ENCODE measurements at regions not wholly inside any gene's neighbourhood (a gene's known extent, or its start where the extent isn't known, plus 50 kb on each side); places are given as distances from the start of the nearest gene placed in this dataset.

DNA sequence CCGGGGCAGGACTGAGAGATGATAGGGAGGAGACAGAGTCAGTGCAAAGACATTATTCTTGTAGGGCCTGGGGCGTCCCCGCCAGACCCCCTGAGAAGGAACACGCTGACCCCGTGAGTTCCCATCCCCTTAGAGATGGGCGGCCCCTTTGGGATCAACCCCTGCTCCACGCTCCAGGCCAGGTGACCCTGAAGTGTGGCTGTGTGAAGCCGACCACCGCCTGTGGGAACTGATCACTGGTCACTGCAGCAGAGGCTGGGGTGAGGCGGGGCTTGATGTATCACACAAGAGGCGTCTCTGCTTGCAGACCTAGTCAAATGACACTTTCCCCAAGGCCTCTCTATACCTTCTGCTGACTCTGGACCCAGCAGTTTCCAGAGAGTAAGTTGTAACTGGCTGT lies 157.4 kb upstream of the TWIST2 start:
- no peak overlapping the region for H3K27ac ChIP-seq
- 67 to 70% methylated on average over 11 of the region's 11 CpGs for WGBS, 2 donors
- no peaks in the 10 kb centered on the region for H3K9me3 ChIP-seq
- no peak for DNase-seq
- TF ChIP-seq, protein P1, sequence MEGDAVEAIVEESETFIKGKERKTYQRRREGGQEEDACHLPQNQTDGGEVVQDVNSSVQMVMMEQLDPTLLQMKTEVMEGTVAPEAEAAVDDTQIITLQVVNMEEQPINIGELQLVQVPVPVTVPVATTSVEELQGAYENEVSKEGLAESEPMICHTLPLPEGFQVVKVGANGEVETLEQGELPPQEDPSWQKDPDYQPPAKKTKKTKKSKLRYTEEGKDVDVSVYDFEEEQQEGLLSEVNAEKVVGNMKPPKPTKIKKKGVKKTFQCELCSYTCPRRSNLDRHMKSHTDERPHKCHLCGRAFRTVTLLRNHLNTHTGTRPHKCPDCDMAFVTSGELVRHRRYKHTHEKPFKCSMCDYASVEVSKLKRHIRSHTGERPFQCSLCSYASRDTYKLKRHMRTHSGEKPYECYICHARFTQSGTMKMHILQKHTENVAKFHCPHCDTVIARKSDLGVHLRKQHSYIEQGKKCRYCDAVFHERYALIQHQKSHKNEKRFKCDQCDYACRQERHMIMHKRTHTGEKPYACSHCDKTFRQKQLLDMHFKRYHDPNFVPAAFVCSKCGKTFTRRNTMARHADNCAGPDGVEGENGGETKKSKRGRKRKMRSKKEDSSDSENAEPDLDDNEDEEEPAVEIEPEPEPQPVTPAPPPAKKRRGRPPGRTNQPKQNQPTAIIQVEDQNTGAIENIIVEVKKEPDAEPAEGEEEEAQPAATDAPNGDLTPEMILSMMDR (IDR thresholded peaks at IDR 0.05): no peak
- no peak overlapping the region for H3K4me3 ChIP-seq
- H3K27me3 ChIP-seq: no peaks in the 10 kb centered on the region
- H3K36me3 ChIP-seq: no peaks in the 10 kb centered on the region
- H3K4me1 ChIP-seq: no peaks in the 10 kb centered on the region
- FAIRE-seq: no peak
- intact Hi-C loops (cut with DNase I): no loop called here
- ATAC-seq: no peak

DNA sequence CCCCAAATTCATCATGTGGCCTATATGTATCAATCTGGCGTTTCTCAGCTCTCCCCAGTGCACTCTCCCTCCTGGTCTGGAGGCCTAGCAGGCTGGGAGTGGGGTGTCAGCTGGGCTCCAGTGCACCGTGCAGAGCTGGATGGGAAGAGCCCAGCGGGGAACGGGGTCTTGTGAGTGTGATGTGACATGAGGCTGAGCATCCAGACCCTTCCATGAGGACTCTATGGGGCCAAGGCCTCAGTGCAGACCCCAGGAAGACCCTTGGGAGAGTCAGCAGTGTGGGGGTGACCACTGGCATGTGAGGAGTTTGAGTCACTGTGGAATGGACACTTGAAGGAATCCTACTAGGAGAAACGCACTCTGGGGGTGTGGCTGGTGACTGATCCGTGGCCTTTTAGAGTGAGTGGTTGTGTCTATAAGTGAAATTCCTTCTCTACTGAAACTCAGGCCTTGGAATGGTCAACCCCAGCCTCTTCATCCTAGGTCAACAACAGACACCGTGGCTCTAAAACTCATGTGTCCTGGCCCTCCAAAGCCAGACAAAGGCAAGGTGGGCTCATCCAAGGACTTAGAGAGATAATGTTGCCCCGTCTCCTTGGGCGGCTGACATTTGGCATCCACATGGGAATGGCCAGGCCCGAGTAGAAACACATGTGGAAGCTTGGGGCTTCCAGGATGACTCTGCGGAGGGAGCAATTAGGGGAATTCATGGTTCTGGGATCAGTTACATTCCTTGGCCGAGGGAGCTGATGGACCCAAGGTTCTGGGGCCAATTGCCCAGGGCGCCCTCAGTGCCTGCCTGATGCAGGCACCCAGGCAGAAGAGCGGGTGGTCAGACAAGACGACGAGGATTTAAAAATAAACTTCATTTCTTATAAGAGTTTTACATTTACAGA lies 156.0 kb upstream of the TWIST2 start:
- Histone ChIP-seq H3K36me3 (no peaks in the 10 kb centered on the region), H3K4me3 (no peak overlapping the region), H3K27me3 (no peaks in the 10 kb centered on the region), H3K9me3 (no peaks in the 10 kb centered on the region), H3K27ac (no peak overlapping the region), H3K4me1 (no peaks in the 10 kb centered on the region)
- intact Hi-C loops (cut with DNase I): no loop called here
- FAIRE-seq (no peak), ATAC-seq (no peak), DNase-seq (no peak)
- 71 to 85% methylated on average over 16 of the region's 16 CpGs for WGBS, 2 donors
- TF ChIP-seq, protein P1 (IDR thresholded peaks at IDR 0.05): no peak

DNA sequence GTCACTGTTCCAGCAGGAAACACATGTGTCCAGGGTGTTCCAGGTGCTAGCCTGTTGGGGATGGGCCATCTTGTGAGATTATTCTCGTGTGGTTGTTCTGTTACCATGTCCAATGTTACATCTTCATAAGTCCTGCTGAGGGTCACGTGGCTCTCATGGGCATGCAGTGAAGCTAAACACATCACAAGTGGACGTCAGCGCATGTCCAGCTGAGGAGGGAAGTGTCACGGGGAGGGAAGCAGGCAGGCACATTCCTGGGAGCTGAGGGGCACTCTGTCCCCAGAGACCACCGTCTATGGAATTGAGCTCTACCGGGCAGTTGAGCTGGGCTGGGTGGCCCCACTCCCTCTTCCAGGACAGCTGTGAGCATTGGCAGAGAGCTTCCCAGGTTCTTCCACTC lies 155.3 kb upstream of the TWIST2 start:
- intact Hi-C loops (cut with DNase I): no loop called here
- H3K27me3 ChIP-seq: no peaks in the 10 kb centered on the region
- no peak for DNase-seq
- H3K4me3 ChIP-seq: no peak overlapping the region
- H3K4me1 ChIP-seq: no peaks in the 10 kb centered on the region
- FAIRE-seq: no peak
- H3K9me3 ChIP-seq: no peaks in the 10 kb centered on the region
- TF ChIP-seq, protein P1 (IDR thresholded peaks at IDR 0.05): no peak
- ATAC-seq: no peak
- WGBS, 2 donors: 62 to 63% methylated on average over 7 of the region's 7 CpGs
- H3K36me3 ChIP-seq: no peaks in the 10 kb centered on the region
- no peak overlapping the region for H3K27ac ChIP-seq

DNA sequence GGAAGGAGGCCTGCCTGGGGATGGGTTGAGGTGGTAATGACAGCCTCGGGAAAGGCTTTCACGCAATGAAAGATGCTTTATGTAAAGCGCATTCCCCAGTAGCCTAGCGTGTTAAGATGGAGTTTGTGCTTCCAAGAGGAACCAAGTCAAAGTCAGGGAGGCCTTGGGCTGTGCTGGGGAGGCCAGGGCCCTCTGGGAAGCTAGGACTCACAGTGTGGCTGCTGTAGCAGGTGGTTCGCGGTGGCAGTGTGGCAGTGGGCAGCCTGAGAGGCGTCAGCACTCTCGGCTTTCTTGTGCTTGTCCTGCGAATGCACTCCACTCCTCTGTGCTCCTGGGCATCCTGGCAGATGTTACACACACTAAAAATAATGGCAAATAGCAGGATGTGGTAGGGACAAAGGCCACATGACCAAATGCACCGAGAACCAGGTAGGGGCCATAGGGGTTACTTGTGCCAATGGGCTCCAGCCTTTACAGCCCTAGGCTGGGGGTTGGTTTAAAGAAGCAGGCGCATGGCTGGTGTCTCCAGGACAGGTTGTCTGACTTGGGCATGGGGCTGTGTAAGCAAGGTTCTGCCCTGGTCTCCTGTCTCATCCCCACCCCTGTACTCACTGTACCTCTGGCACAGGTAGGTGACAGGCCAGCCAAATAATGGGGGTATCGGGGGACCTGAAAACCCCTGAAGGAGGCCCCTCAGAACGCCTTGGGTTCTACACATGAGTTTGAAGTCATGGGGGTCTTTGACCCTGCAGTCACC lies 154.4 kb upstream of the TWIST2 start:
- intact Hi-C loops (cut with DNase I): no loop called here
- WGBS, 2 donors: 73 to 75% methylated on average over 13 of the region's 13 CpGs
- Histone ChIP-seq H3K9me3 (no peaks in the 10 kb centered on the region), H3K4me3 (no peak overlapping the region), H3K27ac (no peak overlapping the region), H3K4me1 (no peaks in the 10 kb centered on the region), H3K36me3 (no peaks in the 10 kb centered on the region), H3K27me3 (no peaks in the 10 kb centered on the region)
- TF ChIP-seq, protein P1 (IDR thresholded peaks at IDR 0.05): no peak
- FAIRE-seq (no peak), DNase-seq (no peak), ATAC-seq (no peak)

All from pancreas (tissue), 10 donors.